ENCODE measurements at regions not wholly inside any gene's neighbourhood (a gene's known extent, or its start where the extent isn't known, plus 50 kb on each side); places are given as distances from the start of the nearest gene placed in this dataset.

DNA sequence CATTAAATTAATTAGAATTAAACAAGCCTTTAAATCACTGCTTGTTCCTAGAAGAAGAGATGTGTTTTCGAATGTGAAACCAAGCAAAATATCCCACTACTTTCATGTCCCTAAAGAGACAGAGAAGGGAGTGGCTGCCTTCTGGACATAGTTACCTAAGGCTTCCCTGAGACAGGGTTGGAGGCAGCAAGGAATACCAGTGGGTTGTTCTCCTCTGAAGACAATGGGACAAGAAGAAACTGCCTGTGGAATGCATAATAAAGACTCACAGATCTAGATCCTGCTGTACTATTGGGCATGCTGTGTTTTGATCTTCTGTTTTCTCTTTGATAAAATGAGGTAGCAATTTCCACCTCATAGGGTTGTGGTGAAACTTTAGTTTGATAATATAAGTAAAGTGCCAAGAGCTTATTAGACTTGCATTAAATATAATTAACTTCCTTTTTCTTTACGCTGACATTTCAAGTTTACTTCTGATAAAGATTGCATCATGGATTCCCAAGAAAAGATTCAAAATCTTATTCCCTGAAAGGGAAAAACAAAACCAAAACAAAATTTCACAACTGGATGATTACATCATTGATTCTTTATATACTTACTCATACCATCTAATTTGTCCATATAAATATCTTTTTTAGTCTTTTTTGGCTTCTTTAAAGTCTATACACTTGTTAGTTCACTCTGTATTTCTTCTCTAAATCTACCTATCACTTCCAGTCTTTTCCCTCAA lies 621.3 kb downstream of the ETS1 start:
- Histone ChIP-seq H2AFZ (ENCODE audit: low read length) (no peak overlapping the region), H3K4me2 (ENCODE audit: low read length) (no peak overlapping the region), H3K4me1 (ENCODE audit: insufficient read depth, low read length, poor library complexity, severe bottlenecking) (no peaks in the 10 kb centered on the region), H3K79me2 (ENCODE audit: insufficient read depth, low read depth, low read length) (no peaks in the 10 kb centered on the region), H4K20me1 (ENCODE audit: insufficient read depth, low read length) (no peaks in the 10 kb centered on the region), H3K4me3 (ENCODE audit: low read depth, low read length, poor library complexity, severe bottlenecking) (no peak overlapping the region), H3K9me3 (ENCODE audit: low read length) (no peaks in the 10 kb centered on the region), H3K36me3 (ENCODE audit: insufficient read depth, low read length) (no peaks in the 10 kb centered on the region), H3K9me2 (ENCODE audit: insufficient read depth, low read length) (no peaks in the 10 kb centered on the region), H3K27ac (ENCODE audit: low read depth, low read length, poor library complexity, severe bottlenecking) (no peak overlapping the region)
- ChIA-PET CTCF (ENCODE audit: unreplicated experiment) (no interaction called here), POLR2A (no interaction called here)
- no peak for DNase-seq (ENCODE audit: low spot score)
- BruUV-seq (replicated peaks), result no TSS peak
- no peak for TF ChIP-seq EZH2phosphoT487 (IDR thresholded peaks at IDR 0.05; ENCODE audit: borderline replicate concordance, low read depth, low read length)
- no peak for TF ChIP-seq CTCF (conservative IDR thresholded peaks at IDR 0.05; ENCODE audit: low read length)
- intact Hi-C loops (cut with micrococcal nuclease; ENCODE audit: unreplicated experiment), result no loop called here

DNA sequence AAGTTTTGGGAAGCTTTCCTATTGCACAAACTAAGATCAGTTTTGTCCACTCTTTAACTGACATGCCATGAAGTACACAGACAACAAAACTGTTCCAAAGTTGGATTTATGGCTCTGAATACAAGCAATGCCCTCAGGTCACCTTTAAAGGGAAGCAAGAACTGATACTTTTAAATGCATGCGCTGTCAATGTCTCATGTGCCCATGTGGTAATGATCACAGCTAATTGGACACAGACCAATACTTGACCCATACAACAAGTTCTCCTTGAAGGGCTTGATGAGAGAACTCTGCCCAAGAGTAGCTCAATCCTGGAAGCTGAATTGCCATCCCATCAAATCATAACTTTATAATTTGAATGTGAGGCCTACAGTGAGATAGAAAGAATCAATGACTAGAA lies 624.9 kb downstream of the ETS1 start:
- no peak for TF ChIP-seq CTCF (conservative IDR thresholded peaks at IDR 0.05; ENCODE audit: low read length)
- no peak for TF ChIP-seq EZH2phosphoT487 (IDR thresholded peaks at IDR 0.05; ENCODE audit: borderline replicate concordance, low read depth, low read length)
- Histone ChIP-seq H3K9me2 (ENCODE audit: insufficient read depth, low read length) (no peaks in the 10 kb centered on the region), H3K4me2 (ENCODE audit: low read length) (no peak overlapping the region), H3K9me3 (ENCODE audit: low read length) (no peaks in the 10 kb centered on the region), H3K4me3 (ENCODE audit: low read depth, low read length, poor library complexity, severe bottlenecking) (no peak overlapping the region), H2AFZ (ENCODE audit: low read length) (no peak overlapping the region), H4K20me1 (ENCODE audit: insufficient read depth, low read length) (no peaks in the 10 kb centered on the region), H3K79me2 (ENCODE audit: insufficient read depth, low read depth, low read length) (no peaks in the 10 kb centered on the region), H3K27ac (ENCODE audit: low read depth, low read length, poor library complexity, severe bottlenecking) (no peak overlapping the region), H3K36me3 (ENCODE audit: insufficient read depth, low read length) (no peaks in the 10 kb centered on the region), H3K4me1 (ENCODE audit: insufficient read depth, low read length, poor library complexity, severe bottlenecking) (no peaks in the 10 kb centered on the region)
- intact Hi-C loops (cut with micrococcal nuclease; ENCODE audit: unreplicated experiment), result no loop called here
- POLR2A ChIA-PET, result interaction anchor here (0.6 kb wide), 1 partner anchor 567 kb away, joined by 3 read pairs; no protein-coding TSS in a partner anchor
- no peak for DNase-seq (ENCODE audit: low spot score)
- CTCF ChIA-PET (ENCODE audit: unreplicated experiment), result no interaction called here
- no TSS peak for BruUV-seq (replicated peaks)

DNA sequence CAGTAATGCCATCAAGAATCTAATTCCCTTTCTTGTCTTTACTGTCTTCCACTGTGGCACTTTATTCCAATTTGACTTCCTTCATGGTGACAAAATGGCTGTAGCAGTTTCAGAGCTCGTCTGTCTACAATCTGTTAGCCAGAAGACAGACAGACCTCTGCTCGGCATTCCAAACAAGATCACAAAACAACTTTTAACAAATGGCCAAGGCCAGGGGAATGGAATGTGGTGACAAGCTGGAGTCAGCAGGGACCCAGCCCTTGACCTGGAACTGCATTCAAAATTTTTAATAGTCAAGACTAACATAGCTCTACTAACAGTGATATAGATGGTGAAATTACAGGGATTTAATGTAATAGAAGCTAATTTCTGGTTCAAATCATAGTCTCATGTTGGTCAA lies 637.2 kb downstream of the ETS1 start:
- Histone ChIP-seq H3K4me1 (ENCODE audit: insufficient read depth, low read length, poor library complexity, severe bottlenecking) (no peaks in the 10 kb centered on the region), H4K20me1 (ENCODE audit: insufficient read depth, low read length) (no peaks in the 10 kb centered on the region), H2AFZ (ENCODE audit: low read length) (no peak overlapping the region), H3K4me2 (ENCODE audit: low read length) (no peak overlapping the region), H3K27ac (ENCODE audit: low read depth, low read length, poor library complexity, severe bottlenecking) (no peak overlapping the region), H3K79me2 (ENCODE audit: insufficient read depth, low read depth, low read length) (no peaks in the 10 kb centered on the region), H3K9me3 (ENCODE audit: low read length) (no peaks in the 10 kb centered on the region), H3K4me3 (ENCODE audit: low read depth, low read length, poor library complexity, severe bottlenecking) (no peak overlapping the region), H3K36me3 (ENCODE audit: insufficient read depth, low read length) (no peaks in the 10 kb centered on the region), H3K9me2 (ENCODE audit: insufficient read depth, low read length) (no peaks in the 10 kb centered on the region)
- TF ChIP-seq EZH2phosphoT487 (IDR thresholded peaks at IDR 0.05; ENCODE audit: borderline replicate concordance, low read depth, low read length) (no peak), CTCF (conservative IDR thresholded peaks at IDR 0.05; ENCODE audit: low read length) (no peak)
- intact Hi-C loops (cut with micrococcal nuclease; ENCODE audit: unreplicated experiment), result no loop called here
- BruUV-seq (replicated peaks), result no TSS peak
- DNase-seq (ENCODE audit: low spot score), result no peak
- POLR2A ChIA-PET, result interaction anchor here (0.6 kb wide), 1 partner anchor 434 kb away, joined by 4 read pairs; no protein-coding TSS in a partner anchor
- CTCF ChIA-PET (ENCODE audit: unreplicated experiment), result no interaction called here
